ENCODE measurements at regions not wholly inside any gene's neighbourhood (a gene's known extent, or its start where the extent isn't known, plus 50 kb on each side); places are given as distances from the start of the nearest gene placed in this dataset.

GRCh38 chr14:84523746-84524145 is 1006.2 kb upstream of the FLRT2 start:
- no peak for DNase-seq

GRCh38 chr14:84527706-84528105 is 1002.2 kb upstream of the FLRT2 start:
- peak; percentile 21 for DNase-seq

GRCh38 chr14:84532016-84532415 is 997.9 kb upstream of the FLRT2 start:
- no peak for DNase-seq

- no peak for DNase-seq
Observed at GRCh38 chr14:84533181-84533725, 996.7 kb upstream of the FLRT2 start.

- no peak for DNase-seq
Observed at GRCh38 chr14:84533791-84534190, 996.2 kb upstream of the FLRT2 start.

GRCh38 chr14:84535484-84535883 is 994.5 kb upstream of the FLRT2 start:
- DNase-seq: no peak

GRCh38 chr14:84535976-84536375 is 994.0 kb upstream of the FLRT2 start:
- DNase-seq: no peak

- DNase-seq: no peak
Observed at GRCh38 chr14:84541018-84541417, 988.9 kb upstream of the FLRT2 start.

GRCh38 chr14:84543859-84544258 is 986.1 kb upstream of the FLRT2 start:
- no peak for DNase-seq

GRCh38 chr14:84544486-84545131 is 985.3 kb upstream of the FLRT2 start:
- no peak for DNase-seq

GRCh38 chr14:84546236-84546635 is 983.7 kb upstream of the FLRT2 start:
- DNase-seq: no peak

GRCh38 chr14:84554136-84554535 is 975.8 kb upstream of the FLRT2 start:
- no peak for DNase-seq

- DNase-seq: peak; percentile 8
Observed at GRCh38 chr14:84555493-84555892, 974.5 kb upstream of the FLRT2 start.

- DNase-seq: no peak
Observed at GRCh38 chr14:84566109-84566508, 963.8 kb upstream of the FLRT2 start.

GRCh38 chr14:84575681-84576080 is 954.3 kb upstream of the FLRT2 start:
- DNase-seq: no peak

GRCh38 chr14:84579292-84579691 is 950.7 kb upstream of the FLRT2 start:
- no peak for DNase-seq

GRCh38 chr14:84581041-84581440 is 948.9 kb upstream of the FLRT2 start:
- DNase-seq: no peak

GRCh38 chr14:84584511-84584910 is 945.4 kb upstream of the FLRT2 start:
- no peak for DNase-seq

GRCh38 chr14:84591827-84592445 is 938.0 kb upstream of the FLRT2 start:
- no peak for DNase-seq

- no peak for DNase-seq
Observed at GRCh38 chr14:84592770-84593169, 937.2 kb upstream of the FLRT2 start.

GRCh38 chr14:84610086-84610485 is 919.9 kb upstream of the FLRT2 start:
- DNase-seq: no peak

- no peak for DNase-seq
Observed at GRCh38 chr14:84622357-84622756, 907.6 kb upstream of the FLRT2 start.

- no peak for DNase-seq
Observed at GRCh38 chr14:84643446-84643845, 886.5 kb upstream of the FLRT2 start.

- no peak for DNase-seq
Observed at GRCh38 chr14:84646786-84647500, 883.0 kb upstream of the FLRT2 start.

All from NCI-H2107 (cell line).